HPDE6-E6E7 (cell line): ENCODE measurements at regions not wholly inside any gene's neighbourhood (a gene's known extent, or its start where the extent isn't known, plus 50 kb on each side); places are given as distances from the start of the nearest gene placed in this dataset.
"Not testable (repeated sequence)": the region's sequence is repeated elsewhere in the genome, so short reads cannot be mapped to it uniquely, and the experiment has no call there.

Source experiments
- DNase-seq: peaks from one replicate; pipeline ENCODE4 v3.0.0; 2011; ENCODE audit warnings: missing footprints; ENCODE audit errors: extremely low spot score

DNA sequence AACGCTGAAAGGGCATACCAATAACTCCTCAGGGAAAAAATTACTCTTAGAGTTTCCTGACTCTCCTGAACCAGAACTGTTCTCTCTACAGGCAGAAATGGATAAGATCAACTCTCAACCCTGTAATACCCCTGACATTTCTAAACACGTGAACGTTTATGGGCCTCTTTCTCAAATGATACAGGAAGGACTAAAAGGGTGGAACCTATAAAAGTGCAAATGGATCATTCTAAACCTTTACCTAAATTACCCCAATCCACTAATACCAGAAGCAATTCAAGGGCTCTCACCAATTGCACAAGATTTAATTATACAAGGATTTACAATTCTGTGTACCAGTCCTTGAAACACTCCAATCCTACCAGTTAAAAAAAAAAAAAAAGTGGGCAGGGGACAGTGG, 98.0 kb upstream of the FAM174B start:
- DNase-seq: no peak

DNA sequence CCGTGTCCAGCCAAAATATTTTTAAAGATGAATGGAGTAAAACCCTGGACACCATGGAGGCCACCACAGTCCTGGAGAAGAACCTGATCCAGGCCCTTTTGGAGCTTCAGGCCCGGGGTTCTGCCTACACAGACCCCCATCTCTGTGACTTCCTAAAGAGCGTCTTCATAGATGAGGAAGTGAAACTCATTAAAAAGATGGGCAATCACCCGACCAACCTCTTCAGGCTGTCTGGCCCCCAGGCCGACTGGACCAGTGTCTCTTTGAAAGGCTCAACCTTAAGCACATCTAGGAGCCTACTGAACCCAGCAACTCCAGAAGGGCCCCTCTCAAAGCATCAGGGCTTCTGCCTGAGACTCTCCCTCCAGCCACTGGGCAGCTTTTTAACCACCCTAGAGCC, 107.9 kb upstream of the FAM174B start:
- no peak for DNase-seq

DNA sequence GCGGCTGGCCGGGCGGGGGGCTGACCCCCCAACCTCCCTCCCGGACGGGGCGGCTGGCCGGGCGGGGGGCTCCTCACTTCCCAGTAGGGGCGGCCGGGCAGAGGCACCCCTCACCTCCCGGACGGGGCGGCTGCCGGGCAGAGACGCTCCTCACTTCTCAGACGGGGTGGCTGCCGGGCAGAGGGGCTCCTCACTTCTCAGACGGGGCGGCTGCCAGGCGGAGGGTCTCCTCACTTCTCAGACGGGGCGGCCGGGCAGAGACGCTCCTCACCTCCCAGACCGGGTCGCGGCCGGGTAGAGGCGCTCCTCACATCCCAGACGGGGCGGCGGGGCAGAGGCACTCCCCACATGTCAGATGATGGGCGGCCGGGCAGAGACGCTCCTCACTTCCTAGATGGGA, 112.6 kb upstream of the FAM174B start:
- DNase-seq: not testable (repeated sequence)

DNA sequence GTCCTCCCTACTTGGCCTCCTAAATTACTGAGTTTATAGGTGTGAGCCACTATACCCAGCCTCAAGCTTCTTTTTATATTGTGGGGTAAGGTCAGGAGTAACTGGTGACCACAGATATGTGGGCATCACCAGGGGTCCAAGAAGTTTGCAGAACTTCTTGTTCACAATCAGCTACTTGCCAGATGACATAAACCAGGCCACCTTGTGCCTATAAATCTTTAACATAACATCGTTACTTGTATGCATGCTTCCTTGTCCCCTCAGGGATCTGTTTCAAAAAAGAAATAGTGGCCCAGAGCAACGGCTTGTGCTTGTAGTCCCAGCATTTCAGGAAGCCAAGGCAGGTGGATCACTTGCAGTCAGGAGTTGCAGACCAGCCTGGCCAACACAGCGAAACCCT, 115.1 kb upstream of the FAM174B start:
- no peak for DNase-seq

DNA sequence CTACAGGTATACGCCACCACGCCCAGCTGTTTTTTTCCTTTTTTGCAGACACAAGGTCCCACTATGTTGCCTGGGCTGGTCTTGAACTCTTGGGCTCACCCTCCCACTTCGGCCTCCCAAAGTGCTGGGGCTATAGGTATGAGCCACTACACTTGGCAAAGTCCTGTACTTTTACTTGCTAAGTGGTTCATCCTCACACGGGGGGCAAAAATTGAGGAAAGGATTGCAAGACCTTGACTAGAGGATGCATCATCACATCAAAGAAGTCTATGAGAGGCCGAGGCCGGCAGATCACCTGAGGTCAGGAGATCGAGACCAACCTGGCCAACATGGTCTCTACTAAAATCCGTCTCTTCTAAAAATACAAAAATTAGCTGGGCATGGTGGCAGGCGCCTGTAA, 116.5 kb upstream of the FAM174B start:
- DNase-seq: no peak

DNA sequence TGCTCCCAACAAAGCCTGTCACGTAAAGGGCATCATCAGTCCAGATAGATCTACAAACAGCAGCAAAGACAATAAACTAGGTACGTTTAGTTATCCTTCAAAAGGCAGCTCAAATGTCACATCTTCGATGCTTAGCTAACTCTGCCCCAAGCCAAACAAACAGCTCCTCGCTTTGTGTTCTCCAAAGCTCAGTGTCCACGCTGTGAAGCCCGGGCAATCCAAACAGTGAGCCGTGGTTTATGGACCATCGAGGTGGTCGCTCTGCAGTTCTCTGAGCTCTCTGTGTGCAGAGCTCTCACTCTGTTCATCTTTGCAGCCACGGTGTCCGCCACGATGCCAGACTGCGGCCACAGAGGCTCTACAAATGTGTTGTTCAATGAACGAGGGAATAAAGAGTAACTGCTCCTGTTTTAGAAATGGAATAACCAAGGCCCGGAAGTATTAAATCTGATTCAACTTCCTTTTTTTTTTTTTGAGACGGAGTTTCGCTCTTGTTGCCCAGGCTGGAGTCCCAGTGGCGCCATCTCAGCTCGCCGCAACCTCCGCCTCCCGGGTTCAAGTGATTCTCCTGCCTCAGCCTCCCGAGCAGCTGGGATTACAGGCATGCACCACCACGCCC, 117.2 kb upstream of the FAM174B start:
- DNase-seq: no peak

DNA sequence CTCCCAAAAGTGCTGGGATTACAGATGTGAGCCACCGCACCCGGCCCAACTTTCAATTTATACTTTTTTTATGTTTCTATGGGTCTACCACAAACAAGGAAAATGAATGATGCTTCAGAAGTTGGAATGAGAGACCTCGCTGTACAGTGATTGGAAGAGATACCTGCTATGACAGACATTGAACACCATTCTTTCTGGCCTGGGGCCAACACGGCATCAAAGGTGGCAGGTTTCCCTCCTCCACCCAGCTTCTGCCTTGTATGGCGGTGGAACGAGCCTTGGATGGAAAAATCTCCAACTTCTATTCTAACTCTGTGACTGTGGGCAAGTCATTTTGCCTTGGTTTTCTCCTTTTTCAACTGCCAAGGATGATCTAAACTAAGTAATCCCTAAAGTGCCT, 117.8 kb upstream of the FAM174B start:
- no peak for DNase-seq

DNA sequence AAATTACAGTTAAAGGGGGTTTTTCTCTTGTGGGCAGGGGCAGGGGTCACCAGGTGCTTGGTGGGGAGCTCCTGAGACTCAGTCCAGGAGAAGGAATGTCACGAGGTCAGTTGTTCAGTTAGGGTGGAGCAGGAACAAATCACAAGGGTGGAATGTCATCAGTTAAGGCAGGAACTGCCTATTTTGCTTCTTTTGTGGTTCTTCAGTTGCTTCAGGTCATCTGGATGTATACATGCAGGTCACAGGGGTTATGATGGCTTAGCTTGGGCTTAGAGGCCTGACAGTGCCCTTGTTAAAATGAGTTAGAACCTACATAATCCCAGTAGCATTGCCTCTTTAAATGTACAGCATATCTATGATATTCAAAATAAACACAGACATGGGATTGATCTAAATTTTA, 120.2 kb upstream of the CHD2 start:
- no peak for DNase-seq

DNA sequence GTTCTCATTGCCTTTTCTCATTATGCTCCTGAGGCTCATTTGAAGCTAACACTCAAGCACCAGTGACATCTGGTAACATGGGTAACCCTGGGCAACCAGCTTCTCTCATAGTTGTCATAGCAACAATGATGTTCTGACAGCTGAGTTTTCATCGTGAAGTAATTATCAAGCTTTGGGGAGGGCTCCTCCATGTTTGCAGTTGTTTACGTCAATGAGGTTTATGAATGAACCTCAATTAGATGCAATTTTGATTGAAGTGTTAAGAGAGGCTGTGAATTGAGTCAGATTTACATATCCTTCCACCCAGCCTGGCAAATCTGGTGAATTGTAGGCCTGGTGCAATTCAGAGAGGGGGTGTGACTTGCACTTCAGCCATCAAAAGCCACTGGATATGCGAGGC, 119.3 kb upstream of the CHD2 start:
- no peak for DNase-seq

DNA sequence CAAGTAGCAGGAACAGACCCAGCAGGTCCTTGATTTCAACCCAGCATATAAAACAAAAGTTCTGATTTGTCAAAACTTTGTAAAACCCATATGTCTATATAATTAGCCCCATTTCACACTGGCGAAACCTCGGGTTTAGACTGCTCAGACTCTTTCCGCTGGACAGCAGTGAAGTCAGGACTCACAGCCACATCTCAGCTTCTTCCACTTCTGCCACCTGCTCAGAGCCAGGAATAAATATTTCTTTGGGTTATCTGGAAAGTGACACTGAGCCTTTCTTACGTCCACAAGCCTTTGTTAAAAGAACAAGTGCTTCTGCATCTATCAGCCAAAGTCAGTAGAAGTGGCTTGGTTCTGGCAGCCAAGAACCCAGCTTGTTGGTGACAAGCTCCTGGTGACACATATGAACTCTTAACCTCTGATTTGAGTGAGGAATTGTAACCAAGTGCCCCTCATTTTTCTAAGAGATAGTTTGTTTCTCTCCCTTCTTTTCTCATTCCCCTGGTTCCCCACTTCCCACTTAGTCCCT, 118.1 kb upstream of the CHD2 start:
- no peak for DNase-seq

DNA sequence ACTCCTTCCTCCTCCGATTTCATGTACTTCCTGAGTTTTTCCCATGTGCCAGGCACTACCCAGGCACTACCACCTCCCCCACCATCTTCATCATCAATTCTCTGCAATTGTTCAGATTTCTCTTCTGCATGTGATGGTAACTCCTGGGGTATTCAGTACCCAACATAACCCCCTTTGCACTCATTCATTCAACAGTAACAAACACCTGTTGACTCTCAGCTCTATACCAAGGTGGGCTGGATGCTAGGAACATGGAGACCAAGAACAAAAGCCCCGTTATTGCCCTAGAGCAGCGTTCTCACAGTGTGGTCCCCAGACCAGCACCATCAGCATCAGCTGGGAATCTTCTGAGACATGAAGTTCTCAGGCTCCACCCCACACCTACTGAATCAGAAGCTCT, 113.0 kb upstream of the CHD2 start:
- DNase-seq: no peak

DNA sequence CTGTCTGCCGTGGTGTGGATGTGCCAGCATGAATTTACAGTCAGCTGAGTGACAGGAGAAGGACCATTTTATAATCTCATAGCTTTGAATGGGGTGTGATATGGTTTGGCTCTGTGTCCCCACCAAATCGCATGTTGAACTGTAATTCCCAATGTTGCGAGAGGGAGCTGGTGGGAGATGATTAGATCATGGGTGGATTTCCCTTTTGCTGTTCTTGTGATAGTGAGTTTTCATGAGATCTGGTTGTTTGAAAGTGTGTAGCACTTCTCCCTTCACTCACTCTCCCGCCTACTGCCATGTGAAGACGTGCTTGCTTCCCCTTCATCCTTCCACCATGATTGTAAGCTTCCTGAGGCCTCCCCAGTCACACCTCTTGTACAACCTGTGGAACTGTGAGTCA, 111.9 kb upstream of the CHD2 start:
- DNase-seq: no peak

DNA sequence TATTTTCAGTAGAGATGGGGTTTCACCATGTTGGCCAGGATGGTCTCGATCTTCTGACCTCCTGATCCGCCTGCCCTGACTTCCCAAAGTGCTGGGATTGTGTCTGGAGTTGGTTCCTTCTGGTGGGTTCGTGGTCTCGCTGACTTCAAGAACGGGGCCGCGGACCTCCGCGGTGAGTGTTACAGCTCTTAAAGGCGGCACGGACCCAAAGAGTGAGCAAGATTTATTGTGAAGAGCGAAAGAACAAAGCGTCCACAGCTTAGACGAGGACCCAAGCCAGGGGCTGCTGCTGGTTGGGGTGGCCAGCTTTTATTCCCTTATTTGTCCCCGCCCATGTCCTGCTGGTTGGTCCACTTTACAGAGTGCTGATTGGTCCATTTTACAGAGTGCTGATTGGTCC, 111.3 kb upstream of the CHD2 start:
- DNase-seq: not testable (repeated sequence)

DNA sequence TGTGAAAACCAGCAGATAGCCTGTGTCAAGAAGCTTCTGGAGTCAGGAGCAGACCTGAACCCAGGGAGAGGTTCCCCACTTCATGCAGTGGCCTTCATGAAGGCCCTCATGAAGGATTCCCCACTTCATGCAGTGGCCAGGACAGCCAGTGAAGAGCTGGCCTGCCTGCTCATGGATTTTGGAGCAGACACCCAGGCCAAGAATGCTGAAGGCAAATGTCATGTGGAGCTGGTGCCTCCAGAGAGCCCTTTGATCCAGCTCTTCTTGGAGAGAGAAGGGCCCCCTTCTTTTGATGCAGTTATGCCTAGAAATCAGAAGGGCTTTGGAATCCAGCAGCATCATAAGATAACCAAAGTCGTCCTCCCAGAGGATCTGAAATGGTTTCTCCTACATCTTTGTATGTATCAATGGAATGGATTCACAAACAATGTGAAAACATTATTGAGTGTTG, 103.9 kb upstream of the CHD2 start:
- no peak for DNase-seq

DNA sequence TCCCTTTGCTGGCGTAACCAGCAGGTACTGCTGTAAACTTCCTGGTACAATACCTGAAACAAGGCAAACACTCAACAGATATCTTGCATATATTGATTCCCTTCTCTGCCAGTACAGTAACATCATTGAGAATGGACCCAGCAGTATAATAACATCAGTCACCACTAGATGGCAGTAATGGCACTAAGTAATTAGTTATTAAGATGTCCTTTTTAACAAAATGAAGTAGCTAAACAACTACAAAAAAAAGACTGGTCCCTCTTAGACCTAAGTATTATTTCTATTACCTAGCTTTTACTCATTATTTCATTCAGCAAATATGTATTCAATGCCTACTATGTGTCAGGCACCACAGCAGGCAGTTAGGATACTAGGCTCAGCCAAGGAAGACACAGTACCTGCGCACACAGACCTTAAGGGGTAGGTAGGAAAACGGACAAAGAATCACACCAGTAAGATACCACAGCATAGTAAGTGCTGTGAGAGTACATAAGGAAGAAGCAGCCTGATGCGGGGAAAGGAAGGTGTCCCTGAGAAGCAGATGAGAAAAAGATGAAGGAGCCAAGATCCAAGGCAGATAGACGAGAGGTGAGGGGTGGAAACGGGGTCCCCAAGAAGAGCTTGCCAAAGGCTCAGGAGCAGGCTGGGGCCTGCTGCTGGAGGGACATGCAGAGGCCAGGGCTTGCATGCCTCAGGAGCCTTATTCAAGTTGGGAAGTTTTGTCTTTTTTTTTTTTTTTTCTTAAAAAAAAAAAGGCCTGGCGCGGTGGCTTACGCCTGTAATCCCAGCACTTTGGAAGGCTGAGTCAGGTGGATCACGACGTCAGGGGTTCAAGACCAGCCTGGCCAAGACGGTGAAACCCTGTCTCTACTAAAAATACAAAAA, 102.7 kb upstream of the CHD2 start:
- no peak for DNase-seq

DNA sequence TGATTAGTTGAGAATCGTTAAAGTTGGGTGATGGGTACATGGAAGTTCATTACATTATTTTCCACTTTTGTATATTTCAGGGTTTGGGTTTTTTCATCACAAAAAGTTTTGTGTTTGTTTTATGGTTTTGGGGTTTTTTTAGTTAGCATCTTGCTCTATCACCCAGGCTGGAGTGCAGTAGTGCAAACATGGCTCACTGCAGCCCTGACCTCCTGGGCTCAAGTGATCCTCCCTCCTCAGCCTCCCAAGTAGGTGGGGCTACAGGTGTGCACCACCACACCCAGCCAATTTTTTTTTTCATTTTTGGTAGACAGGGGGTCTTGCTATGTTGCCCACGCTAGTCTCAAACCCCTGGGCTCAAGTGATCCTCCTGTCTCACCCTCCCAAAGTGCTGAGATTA, 100.1 kb upstream of the CHD2 start:
- no peak for DNase-seq

DNA sequence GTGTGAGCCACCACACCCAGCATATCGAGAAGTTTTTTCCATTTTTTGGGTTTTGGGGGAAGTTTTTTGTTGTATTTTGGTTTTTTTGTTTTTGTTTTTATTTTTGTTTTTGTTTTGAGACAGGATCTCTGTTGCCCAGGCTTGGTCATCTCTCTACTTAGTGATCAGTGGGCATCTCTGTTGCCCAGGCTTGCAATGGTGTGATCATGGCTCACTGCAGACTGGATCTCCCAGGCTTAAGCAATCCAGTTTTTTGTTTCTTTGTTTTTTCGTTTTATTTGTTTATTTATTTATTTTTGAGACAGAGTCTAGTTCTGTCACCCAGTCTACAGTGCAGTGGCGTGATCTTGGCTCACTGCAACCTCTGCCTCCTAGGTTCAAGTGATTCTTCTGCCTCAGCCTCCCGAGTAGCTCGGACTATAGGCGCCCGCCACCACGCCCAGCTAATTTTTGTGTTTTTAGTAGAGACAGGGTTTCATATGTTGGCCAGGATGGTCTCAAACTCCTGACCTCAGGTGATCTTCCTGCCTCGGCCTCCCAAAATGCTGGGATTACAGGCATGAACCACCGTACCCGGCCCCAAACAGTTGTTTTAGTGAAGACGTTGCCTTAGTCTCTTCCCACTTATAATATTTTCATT, 99.6 kb upstream of the CHD2 start:
- not testable (repeated sequence) for DNase-seq

DNA sequence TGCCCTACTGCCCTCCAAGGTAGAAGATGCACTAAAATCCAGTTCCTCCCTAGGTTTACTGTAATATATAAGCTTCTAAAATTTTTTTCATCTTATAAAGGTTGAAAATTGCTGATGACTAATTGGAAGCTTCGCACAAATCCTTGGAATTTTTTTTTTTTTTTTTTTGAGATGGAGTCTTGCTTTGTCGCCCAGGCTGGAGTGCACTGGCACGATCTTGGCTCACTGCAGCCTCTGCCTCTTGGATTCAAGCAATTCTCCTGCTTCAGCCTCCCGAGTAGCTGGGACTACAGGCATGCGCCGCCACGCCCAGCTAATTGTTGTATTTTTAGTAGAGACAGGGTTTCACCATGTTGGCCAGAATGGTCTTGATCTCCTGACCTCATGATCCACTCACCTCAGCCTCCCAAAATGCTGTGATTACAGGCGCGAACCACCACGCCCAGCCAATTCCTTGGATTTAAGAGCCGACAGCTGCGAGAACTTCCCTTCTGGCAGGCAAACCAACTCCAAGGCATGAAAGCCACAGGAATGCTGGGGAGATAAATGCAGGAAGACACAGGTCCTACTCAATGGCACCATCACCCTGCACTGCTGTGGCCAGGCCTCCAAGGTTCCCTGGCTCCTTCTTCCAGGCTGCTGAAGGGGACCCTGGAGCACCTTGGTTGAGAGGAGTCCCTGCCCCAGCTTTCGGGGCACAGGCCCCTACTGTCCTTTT, 98.9 kb upstream of the CHD2 start:
- not testable (repeated sequence) for DNase-seq

DNA sequence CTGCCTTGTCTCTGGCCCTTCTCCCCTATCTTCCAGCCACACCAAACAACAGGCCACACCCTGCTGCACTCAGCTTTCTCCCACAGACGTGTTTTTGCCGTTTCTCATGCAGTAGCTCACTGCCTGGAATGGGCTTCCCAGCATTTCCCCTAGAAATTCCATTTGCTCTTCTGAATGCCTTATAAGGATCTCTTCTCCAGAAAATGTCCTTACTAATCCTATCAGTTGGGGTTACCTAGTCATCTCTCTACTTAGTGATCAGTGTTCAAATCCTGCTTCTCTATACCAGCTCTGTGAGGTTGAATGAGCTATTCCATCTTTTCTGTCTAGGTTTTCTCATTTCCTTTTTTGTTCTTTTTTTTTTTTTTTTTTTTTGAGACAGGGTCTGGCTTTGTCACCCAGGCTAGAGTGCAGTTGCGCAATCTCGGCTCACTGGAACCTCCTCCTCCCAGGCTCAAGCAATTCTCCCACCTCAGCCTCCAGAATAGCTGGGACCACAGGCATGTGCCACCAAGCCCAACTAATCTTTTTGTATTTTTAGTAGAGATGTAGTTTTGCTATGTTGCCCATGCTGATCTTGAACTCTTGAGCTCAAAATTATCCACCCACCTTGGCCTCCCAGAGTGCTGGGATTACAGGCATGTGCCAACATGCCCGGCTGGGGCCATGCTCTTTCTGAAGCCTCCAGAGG, 98.2 kb upstream of the CHD2 start:
- DNase-seq: no peak

DNA sequence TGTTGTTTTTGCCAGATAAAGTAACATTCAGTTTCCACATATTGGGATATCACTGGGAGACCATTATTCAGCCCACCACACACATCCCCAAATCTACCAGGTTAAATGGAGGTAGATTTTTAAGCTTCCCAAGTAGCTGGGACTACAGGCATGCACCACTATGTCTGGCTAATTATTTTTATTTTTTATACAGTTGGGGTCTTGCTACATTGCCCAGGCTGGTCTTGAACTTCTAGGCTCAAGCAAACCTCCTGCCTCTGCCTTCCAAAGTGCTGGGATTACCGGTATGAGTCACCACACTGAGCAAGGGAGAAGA, 96.6 kb upstream of the CHD2 start:
- DNase-seq: no peak

DNA sequence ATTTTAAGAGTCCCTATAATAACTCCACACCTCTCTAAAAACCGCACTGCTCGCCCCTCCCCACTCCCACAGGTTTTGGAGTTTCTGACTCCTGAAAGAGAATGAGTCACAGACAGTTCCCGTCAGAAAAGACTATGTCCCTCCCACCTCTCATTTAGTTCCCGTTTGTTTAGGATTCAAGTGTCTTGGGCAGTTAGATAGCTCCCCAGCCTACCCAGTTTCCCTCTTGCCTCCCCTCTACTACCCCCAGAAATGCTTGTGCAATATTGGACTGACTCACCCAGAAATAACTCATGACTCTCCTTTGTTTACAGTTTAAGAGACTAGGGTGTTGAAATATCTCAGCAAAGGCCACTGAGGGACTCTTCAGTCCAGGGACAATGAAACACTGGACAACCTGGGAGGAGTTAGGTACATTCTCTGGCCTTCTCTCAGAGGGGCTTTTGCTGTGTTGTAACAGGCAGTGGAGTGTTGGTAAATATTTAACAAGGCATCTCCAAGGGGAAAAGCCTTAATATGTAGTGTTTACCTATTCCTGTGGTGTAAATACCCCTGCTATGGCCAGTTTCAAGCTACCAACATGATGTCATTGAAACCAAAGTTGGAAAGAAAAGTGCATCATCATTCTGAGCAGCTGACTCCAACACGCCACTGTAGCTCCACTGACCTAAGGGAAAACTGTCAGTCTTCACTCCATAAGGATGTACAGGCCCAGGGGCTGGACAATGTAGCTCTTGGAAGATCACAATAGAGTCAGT, 96.1 kb upstream of the CHD2 start:
- peak; percentile 89 for DNase-seq
